ENCODE measurements at regions not wholly inside any gene's neighbourhood (a gene's known extent, or its start where the extent isn't known, plus 50 kb on each side); places are given as distances from the start of the nearest gene placed in this dataset.

- TF ChIP-seq CTCF (IDR thresholded peaks at IDR 0.05; ENCODE audit: borderline replicate concordance, extremely low read depth, low read length, poor library complexity, severe bottlenecking) (no peak), EZH2 (IDR thresholded peaks at IDR 0.05; ENCODE audit: borderline replicate concordance, low read depth, low read length, severe bottlenecking) (no peak)
Observed at GRCh38 chr1:147051136-147051535, 113.0 kb downstream of the NBPF12 start.
